Renal pelvis (tissue), 1 donor: ENCODE measurements at regions not wholly inside any gene's neighbourhood (a gene's known extent, or its start where the extent isn't known, plus 50 kb on each side); places are given as distances from the start of the nearest gene placed in this dataset.
A peak's percentile ranks its signal among the peaks of the same experiment; 100 is the strongest.

Experiments
- DNase-seq: peaks from one replicate; pipeline ENCODE4 v3.0.0-alpha.2; 2013

DNA sequence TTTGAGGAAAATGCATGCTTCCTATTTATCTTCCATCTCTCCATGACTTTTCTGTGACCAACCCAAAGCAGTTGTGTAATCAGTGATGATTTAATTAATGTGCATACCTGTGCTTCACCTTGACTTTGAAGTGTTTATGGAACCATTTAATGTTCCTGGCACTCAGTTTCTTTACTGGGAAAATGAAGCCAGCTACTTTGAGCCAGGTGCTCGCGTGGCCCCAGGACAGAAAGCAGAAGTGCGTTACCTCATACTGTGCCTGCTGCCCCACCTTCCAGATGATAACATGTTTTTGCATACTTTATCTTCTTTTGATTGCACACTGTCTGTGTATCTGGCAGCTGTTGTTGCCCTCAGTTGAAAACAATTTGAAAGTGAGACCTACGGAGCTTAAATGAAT lies 61.3 kb downstream of the PMAIP1 start:
- DNase-seq: no peak

DNA sequence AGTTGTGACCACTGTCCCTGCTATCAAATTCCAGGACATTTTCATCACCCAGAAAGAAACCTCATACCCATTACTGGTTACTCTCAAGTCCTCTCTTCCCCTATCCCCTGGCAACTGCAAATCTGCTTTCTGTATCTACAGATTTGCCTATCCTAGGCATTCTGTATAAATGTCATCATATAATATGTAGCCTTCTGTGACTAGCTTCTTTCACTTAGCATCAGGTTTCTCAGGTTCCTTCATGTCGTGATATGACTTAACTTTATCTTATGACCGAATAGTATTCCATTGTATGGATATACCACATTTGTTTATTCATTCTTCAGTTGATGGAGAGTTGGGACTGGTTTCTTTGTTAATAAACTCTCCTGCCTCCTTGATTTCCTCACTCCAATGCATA lies 60.5 kb downstream of the PMAIP1 start:
- no peak for DNase-seq

DNA sequence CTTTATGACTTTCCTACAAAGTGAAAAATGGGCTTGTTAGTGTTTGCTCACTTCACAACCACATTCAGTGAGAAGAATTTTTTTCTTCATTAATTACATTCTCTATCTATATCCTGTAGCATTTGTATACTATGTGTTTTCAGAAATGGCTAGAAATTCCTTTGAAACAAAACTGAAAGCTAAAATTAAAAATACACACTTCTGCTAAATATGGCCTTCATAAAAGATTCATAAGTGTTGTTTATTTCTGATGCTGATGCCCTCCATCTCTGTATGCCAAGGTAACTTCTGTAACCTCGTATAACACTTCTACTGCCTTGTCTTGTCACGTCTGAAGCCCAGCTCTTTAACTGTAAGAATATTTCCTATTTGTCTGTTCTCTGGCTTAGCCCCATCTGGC lies 59.8 kb downstream of the PMAIP1 start:
- no peak for DNase-seq

DNA sequence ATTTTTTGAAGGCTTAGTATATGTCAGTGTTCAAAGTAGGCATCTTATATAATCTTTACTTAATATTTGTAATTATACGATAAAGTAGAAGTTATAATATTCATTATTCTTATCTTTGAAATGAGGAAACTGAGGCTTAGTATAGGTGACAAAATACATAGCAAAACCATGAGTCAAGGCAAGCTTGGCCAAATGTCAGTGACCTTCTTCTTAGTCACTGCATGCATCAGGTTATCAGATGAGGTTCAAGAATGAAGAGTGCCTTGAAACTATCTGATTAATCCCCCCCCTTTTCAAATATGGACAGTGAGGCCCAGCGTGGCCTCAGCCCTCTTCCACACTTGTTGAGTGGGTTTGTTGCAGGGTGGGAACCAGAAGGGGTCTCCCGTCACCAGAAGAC lies 59.3 kb downstream of the PMAIP1 start:
- no peak for DNase-seq

DNA sequence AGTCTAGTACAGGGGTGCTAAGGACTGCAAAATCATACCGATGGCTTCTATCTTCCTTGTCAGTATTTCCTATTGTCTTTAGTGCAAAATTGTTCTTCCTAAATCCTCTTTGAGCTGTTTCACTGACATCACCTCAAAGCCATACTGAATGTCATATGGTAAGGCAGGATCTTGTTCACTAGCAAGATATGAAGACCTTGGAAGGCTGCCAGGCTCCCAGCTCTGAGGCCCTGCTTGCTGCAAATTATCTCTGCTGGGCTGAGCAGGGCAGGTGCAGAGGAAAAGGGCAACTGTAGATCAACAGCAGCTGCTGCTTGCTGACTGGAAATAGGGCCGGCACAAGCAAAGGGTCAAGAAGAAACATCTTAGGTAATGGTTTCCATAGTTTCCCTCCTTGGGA lies 58.2 kb downstream of the PMAIP1 start:
- peak; percentile 40 for DNase-seq

DNA sequence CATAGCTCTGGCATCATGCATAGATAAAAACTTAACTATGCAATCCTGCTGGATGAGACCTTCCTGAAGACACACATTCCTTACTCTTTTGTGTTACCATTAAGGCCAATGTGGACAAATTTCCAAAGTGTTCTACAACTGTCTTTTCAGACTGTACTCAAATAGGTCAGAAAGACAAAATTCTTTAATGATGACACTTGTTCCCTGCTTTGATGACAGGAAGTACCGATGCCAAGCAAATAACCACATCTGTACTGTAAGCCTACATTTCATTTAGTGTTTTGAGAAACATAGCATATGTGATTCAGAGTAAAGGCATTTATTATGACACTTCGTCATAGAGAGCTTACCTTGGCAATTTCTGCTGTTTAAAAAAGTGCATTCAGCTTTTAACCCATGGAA lies 55.0 kb downstream of the PMAIP1 start:
- DNase-seq: no peak

DNA sequence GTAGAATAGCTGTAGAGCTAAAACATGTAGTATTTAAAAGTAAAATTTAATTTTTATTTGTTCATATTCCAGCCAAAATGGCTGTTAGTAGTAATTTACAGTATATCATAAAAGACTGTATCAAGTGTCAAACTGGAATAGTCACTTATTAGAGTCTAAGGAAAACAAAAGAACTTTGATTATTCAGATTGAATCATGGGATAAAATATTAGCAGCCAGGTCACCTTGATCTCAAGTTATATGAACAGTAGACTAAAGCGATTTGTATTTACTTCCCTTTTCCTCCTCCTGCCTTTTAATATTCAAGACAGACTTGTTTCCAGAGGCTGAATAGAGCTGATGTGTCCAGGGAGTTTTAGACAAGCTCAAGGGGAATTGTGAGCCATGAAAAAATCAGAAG lies 54.4 kb downstream of the PMAIP1 start:
- no peak for DNase-seq
